Calu3 (cell line): ENCODE measurements at regions not wholly inside any gene's neighbourhood (a gene's known extent, or its start where the extent isn't known, plus 50 kb on each side); places are given as distances from the start of the nearest gene placed in this dataset.

Experiments
- BruUV-seq: library from RNA; stranded (reverse); fragments of 400-500 nt; replicated peaks from 2 replicates; lab custom pipeline; 2021; lab: Mats Ljungman, UMichigan
- CTCF ChIA-PET: fragments of 300-600 bp; sonication (Branson Sonifier 250); formaldehyde crosslinking; loops from one replicate; lab custom pipeline; 2022; ENCODE audit warnings: antibody characterized with exemption; lab: Charles Lee
- DNase-seq: peaks from one replicate; pipeline ENCODE4 v3.0.0; 2022
- H3K27ac Mint-ChIP-seq: one replicate; pipeline ENCODE4 v1.8.0; 2022; ENCODE audit warnings: mixed read lengths; ENCODE audit not compliant: unreplicated experiment
- H3K27me3 Mint-ChIP-seq: one replicate; pipeline ENCODE4 v1.8.0; 2022; ENCODE audit warnings: mixed read lengths; ENCODE audit not compliant: unreplicated experiment
- H3K36me3 Mint-ChIP-seq: one replicate; pipeline ENCODE4 v1.8.0; 2022; ENCODE audit warnings: mild to moderate bottlenecking, moderate library complexity, mixed read lengths; ENCODE audit not compliant: insufficient read depth, unreplicated experiment
- H3K4me1 Mint-ChIP-seq: one replicate; pipeline ENCODE4 v1.8.0; 2022; ENCODE audit warnings: mild to moderate bottlenecking, low read depth, mixed read lengths; ENCODE audit not compliant: unreplicated experiment
- H3K4me3 Mint-ChIP-seq: one replicate; pipeline ENCODE4 v1.8.0; 2022; ENCODE audit warnings: mild to moderate bottlenecking, low read depth, moderate library complexity, mixed read lengths; ENCODE audit not compliant: unreplicated experiment
- H3K9me3 Mint-ChIP-seq: one replicate; pipeline ENCODE4 v1.8.0; 2022; ENCODE audit warnings: low read depth, mixed read lengths; ENCODE audit not compliant: unreplicated experiment
- CTCF ChIP-seq: fragments of 200-600 bp; IDR thresholded peaks from one replicate; pipeline ENCODE4 v1.8.0; 2022; ENCODE audit warnings: antibody characterized with exemption; ENCODE audit not compliant: unreplicated experiment
- intact Hi-C: fragments of 100-400 bp; cut with micrococcal nuclease; formaldehyde crosslinking; loops from one replicate; pipeline ENCODE4 v1.10.0; 2022; ENCODE audit not compliant: unreplicated experiment

- H3K4me1 Mint-ChIP-seq, result no peaks in the 10 kb centered on the region
- H3K36me3 Mint-ChIP-seq, result no peaks in the 10 kb centered on the region
- H3K9me3 Mint-ChIP-seq, result no peaks in the 10 kb centered on the region
- no peak for TF ChIP-seq CTCF
- intact Hi-C loops, result no loop called here
- CTCF ChIA-PET, result interaction anchor here (1.3 kb wide), 1 partner anchor 448 kb away, joined by 5 read pairs; no protein-coding TSS in a partner anchor
- no peak for DNase-seq
- no TSS peak for BruUV-seq
- H3K27me3 Mint-ChIP-seq, result no peaks in the 10 kb centered on the region
- H3K4me3 Mint-ChIP-seq, result no peak overlapping the region
- H3K27ac Mint-ChIP-seq, result no peak overlapping the region
These were observed 244.4 kb downstream of the ZWINT start for GRCh38 chr10:56116684-56117083.

- no peaks in the 10 kb centered on the region for H3K36me3 Mint-ChIP-seq
- H3K9me3 Mint-ChIP-seq, result peaks cover 2% of the 10 kb centered on the region
- H3K27ac Mint-ChIP-seq, result no peak overlapping the region
- intact Hi-C loops, result no loop called here
- H3K4me3 Mint-ChIP-seq, result no peak overlapping the region
- no TSS peak for BruUV-seq
- no peaks in the 10 kb centered on the region for H3K27me3 Mint-ChIP-seq
- DNase-seq, result no peak
- no peak for TF ChIP-seq CTCF
- H3K4me1 Mint-ChIP-seq, result no peaks in the 10 kb centered on the region
- CTCF ChIA-PET, result no interaction called here
These were observed 251.6 kb downstream of the ZWINT start for GRCh38 chr10:56109454-56109853.

GRCh38 chr10:56104923-56105322, 256.1 kb downstream of the ZWINT start:
- no peak for DNase-seq
- BruUV-seq, result no TSS peak
- intact Hi-C loops, result no loop called here
- H3K36me3 Mint-ChIP-seq, result no peaks in the 10 kb centered on the region
- peaks cover 5% of the 10 kb centered on the region for H3K9me3 Mint-ChIP-seq
- H3K27me3 Mint-ChIP-seq, result no peaks in the 10 kb centered on the region
- TF ChIP-seq CTCF, result no peak
- H3K4me3 Mint-ChIP-seq, result no peak overlapping the region
- CTCF ChIA-PET, result no interaction called here
- H3K27ac Mint-ChIP-seq, result no peak overlapping the region
- no peaks in the 10 kb centered on the region for H3K4me1 Mint-ChIP-seq

GRCh38 chr10:56104487-56104886, 256.6 kb downstream of the ZWINT start:
- no peaks in the 10 kb centered on the region for H3K36me3 Mint-ChIP-seq
- no peak for DNase-seq
- no TSS peak for BruUV-seq
- no peaks in the 10 kb centered on the region for H3K27me3 Mint-ChIP-seq
- peaks cover 5% of the 10 kb centered on the region for H3K9me3 Mint-ChIP-seq
- no peak for TF ChIP-seq CTCF
- H3K4me3 Mint-ChIP-seq, result no peak overlapping the region
- intact Hi-C loops, result no loop called here
- no peak overlapping the region for H3K27ac Mint-ChIP-seq
- H3K4me1 Mint-ChIP-seq, result no peaks in the 10 kb centered on the region
- CTCF ChIA-PET, result no interaction called here
